GM23338 (cell line): ENCODE measurements at regions not wholly inside any gene's neighbourhood (a gene's known extent, or its start where the extent isn't known, plus 50 kb on each side); places are given as distances from the start of the nearest gene placed in this dataset.

ENCODE experiments used
- ATAC-seq: fragments of 200-7000 bp; cut with Tn5 transposase; 3 replicates; pipeline ENCODE4 v1.9.1; 2020
- DNase-seq: peaks from one replicate; pipeline ENCODE4 v3.0.0-alpha.2; 2015; ENCODE audit warnings: low spot score
- H2AFZ ChIP-seq: fragments of 200-600 bp; sonication (generic); 2 replicates; pipeline ENCODE4 v1.8.0; 2016; ENCODE audit warnings: antibody characterized with exemption, mild to moderate bottlenecking, moderate library complexity
- H3F3A ChIP-seq: fragments of 200-600 bp; sonication (generic); replicated peaks from 2 replicates; pipeline ENCODE4 v1.8.0; 2017; ENCODE audit warnings: antibody characterized with exemption, mixed run types, low read depth
- H3K27ac ChIP-seq: fragments of 200-600 bp; sonication (generic); 2 replicates; pipeline ENCODE4 v1.6.1; 2016; ENCODE audit warnings: low read depth
- H3K27me3 ChIP-seq: fragments of 200-600 bp; sonication (generic); 2 replicates; pipeline ENCODE4 v1.8.0; 2016; ENCODE audit warnings: mild to moderate bottlenecking, mixed run types, moderate library complexity; ENCODE audit not compliant: insufficient read depth
- H3K36me3 ChIP-seq: fragments of 200-600 bp; sonication (generic); 2 replicates; pipeline ENCODE4 v1.8.0; 2016; ENCODE audit warnings: mild to moderate bottlenecking; ENCODE audit not compliant: insufficient read depth
- H3K4me1 ChIP-seq: fragments of 200-600 bp; sonication (generic); 2 replicates; pipeline ENCODE4 v1.8.0; 2016; ENCODE audit warnings: mild to moderate bottlenecking, moderate library complexity; ENCODE audit not compliant: insufficient read depth
- H3K4me2 ChIP-seq: fragments of 200-600 bp; sonication (generic); 2 replicates; pipeline ENCODE4 v1.7.1; 2017; ENCODE audit warnings: mixed run types
- H3K4me3 ChIP-seq: fragments of 200-600 bp; sonication (generic); 2 replicates; pipeline ENCODE4 v1.6.1; 2016; ENCODE audit warnings: mixed run types
- H3K79me2 ChIP-seq: fragments of 200-600 bp; sonication (generic); replicated peaks from 2 replicates; pipeline ENCODE4 v1.8.0; 2017; ENCODE audit warnings: mild to moderate bottlenecking; ENCODE audit not compliant: insufficient read depth
- H3K9me2 ChIP-seq: fragments of 200-600 bp; sonication (generic); 2 replicates; pipeline ENCODE4 v1.8.0; 2017; ENCODE audit not compliant: insufficient read depth
- H4K20me1 ChIP-seq: fragments of 200-600 bp; sonication (generic); replicated peaks from 2 replicates; pipeline ENCODE4 v1.8.0; 2017; ENCODE audit warnings: mild to moderate bottlenecking; ENCODE audit not compliant: insufficient read depth
- H3K27ac Mint-ChIP-seq: 2 replicates; pipeline ENCODE4 v1.8.0; 2020; ENCODE audit warnings: inconsistent platforms, mild to moderate bottlenecking, moderate library complexity, mixed read lengths
- H3K27me3 Mint-ChIP-seq: 3 replicates; pipeline ENCODE4 v1.8.0; 2022; ENCODE audit warnings: low read depth, mild to moderate bottlenecking, moderate library complexity, mixed read lengths, inconsistent platforms; ENCODE audit not compliant: insufficient read depth, poor library complexity
- H3K36me3 Mint-ChIP-seq: 3 replicates; pipeline ENCODE4 v1.8.0; 2021; ENCODE audit warnings: low read depth, mild to moderate bottlenecking, inconsistent platforms, moderate library complexity, mixed read lengths
- H3K4me1 Mint-ChIP-seq: 3 replicates; pipeline ENCODE4 v1.8.0; 2020; ENCODE audit warnings: mild to moderate bottlenecking, inconsistent platforms, mixed read lengths
- H3K4me3 Mint-ChIP-seq: 3 replicates; pipeline ENCODE4 v1.8.0; 2021; ENCODE audit warnings: moderate library complexity, mild to moderate bottlenecking, inconsistent platforms, mixed read lengths
- H3K9me3 Mint-ChIP-seq: 3 replicates; pipeline ENCODE4 v1.8.0; 2020; ENCODE audit warnings: moderate library complexity, mild to moderate bottlenecking, inconsistent platforms, mixed read lengths
- JUNB ChIP-seq: IDR thresholded peaks from one replicate; pipeline ENCODE4 v1.6.1; 2016; ENCODE audit warnings: antibody characterized with exemption; ENCODE audit not compliant: unreplicated experiment
- NANOG ChIP-seq: IDR thresholded peaks from 2 replicates; pipeline ENCODE4 v1.6.1; 2016; ENCODE audit warnings: antibody characterized with exemption, borderline replicate concordance
- POLR2AphosphoS5 ChIP-seq: IDR thresholded peaks from 2 replicates; pipeline ENCODE4 v1.6.1; 2016; ENCODE audit warnings: antibody characterized with exemption, low read depth
- TF ChIP-seq, protein P1 (sequence below): IDR thresholded peaks from one replicate; pipeline ENCODE4 v1.6.1; 2018; ENCODE audit warnings: antibody characterized with exemption; ENCODE audit not compliant: unreplicated experiment
- TF ChIP-seq, protein P2 (sequence below): IDR thresholded peaks from 2 replicates; pipeline ENCODE4 v1.6.1; 2016; ENCODE audit warnings: antibody characterized with exemption
- TF ChIP-seq, protein P3 (sequence below): fragments of 250-450 bp; sonication (Bioruptor Pico); IDR thresholded peaks from 2 replicates; pipeline ENCODE4 v1.5.0; 2020; ENCODE audit warnings: mild to moderate bottlenecking, moderate library complexity

DNA sequence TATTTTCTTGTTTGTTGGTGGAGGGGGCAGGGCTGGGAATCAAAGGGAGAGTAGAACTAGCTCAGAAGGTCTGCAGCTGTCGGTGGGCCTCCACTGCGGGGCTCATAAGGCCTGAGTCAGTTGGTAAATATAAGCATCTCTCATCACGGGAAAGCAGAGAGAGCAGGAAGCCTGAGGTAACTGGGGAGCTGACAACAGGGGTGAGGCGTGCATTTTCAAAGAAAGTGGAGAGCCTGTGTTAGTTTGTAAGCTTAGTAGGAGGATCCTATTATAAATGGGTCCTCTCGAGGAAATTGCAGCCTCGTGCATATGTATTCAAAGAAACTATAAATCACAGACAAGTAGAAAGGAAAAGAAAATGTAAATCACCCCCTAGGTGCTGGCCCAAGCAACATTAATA is 221.0 kb upstream of the CDH13 start:
- Histone ChIP-seq H3K4me2 (no peak overlapping the region), H3K9me2 (no peaks in the 10 kb centered on the region), H4K20me1 (no peaks in the 10 kb centered on the region), H3F3A (no peaks in the 10 kb centered on the region), H3K4me1 (no peaks in the 10 kb centered on the region), H3K4me3 (no peak overlapping the region), H2AFZ (no peak overlapping the region), H3K79me2 (no peaks in the 10 kb centered on the region), H3K36me3 (no peaks in the 10 kb centered on the region), H3K27me3 (no peaks in the 10 kb centered on the region), H3K27ac (no peak overlapping the region)
- peaks cover 4% of the 10 kb centered on the region for H3K27me3 Mint-ChIP-seq
- ATAC-seq: no peak
- DNase-seq: no peak
- no peak overlapping the region for H3K4me3 Mint-ChIP-seq
- no peaks in the 10 kb centered on the region; the same call in 2 of the 3 replicates for H3K9me3 Mint-ChIP-seq
- TF ChIP-seq, protein P1, sequence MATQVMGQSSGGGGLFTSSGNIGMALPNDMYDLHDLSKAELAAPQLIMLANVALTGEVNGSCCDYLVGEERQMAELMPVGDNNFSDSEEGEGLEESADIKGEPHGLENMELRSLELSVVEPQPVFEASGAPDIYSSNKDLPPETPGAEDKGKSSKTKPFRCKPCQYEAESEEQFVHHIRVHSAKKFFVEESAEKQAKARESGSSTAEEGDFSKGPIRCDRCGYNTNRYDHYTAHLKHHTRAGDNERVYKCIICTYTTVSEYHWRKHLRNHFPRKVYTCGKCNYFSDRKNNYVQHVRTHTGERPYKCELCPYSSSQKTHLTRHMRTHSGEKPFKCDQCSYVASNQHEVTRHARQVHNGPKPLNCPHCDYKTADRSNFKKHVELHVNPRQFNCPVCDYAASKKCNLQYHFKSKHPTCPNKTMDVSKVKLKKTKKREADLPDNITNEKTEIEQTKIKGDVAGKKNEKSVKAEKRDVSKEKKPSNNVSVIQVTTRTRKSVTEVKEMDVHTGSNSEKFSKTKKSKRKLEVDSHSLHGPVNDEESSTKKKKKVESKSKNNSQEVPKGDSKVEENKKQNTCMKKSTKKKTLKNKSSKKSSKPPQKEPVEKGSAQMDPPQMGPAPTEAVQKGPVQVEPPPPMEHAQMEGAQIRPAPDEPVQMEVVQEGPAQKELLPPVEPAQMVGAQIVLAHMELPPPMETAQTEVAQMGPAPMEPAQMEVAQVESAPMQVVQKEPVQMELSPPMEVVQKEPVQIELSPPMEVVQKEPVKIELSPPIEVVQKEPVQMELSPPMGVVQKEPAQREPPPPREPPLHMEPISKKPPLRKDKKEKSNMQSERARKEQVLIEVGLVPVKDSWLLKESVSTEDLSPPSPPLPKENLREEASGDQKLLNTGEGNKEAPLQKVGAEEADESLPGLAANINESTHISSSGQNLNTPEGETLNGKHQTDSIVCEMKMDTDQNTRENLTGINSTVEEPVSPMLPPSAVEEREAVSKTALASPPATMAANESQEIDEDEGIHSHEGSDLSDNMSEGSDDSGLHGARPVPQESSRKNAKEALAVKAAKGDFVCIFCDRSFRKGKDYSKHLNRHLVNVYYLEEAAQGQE: no peak
- H3K36me3 Mint-ChIP-seq: no peaks in the 10 kb centered on the region
- H3K27ac Mint-ChIP-seq: no peak overlapping the region
- H3K4me1 Mint-ChIP-seq: peaks cover 7% of the 10 kb centered on the region; the same call in 2 of the 3 replicates

DNA sequence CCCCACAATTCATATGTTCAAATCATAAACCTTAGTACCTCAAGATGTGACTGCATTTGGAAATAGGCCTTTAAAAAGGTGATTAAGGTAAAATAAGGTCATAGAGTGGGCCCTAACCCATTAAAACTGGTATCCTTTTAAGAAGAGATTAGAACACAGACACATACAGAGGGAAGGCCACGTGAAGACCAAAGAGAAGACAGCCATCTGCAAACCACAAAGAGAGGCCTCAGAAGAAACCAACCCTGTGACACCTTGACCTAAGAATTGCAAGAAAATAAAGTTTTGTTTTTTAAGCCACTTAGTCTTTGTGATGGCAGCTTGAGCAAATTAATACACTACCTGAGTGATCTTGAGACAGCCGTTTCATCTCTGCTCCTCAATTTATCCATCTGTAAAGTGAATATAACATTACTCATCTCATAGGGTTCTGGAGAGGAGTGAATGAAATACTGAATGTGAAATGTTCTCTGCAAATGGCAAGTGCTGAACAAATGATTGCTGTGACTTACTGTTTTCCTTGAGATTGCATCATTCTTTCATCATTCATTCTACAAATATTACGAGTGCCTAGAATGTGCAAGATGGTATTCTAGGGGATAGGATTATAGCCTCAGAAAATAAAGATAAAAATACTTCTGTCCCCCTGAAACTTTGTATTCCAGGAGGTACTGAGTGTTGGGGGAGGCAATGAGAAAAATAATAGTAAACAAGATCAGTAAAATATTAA is 222.0 kb upstream of the CDH13 start:
- Mint-ChIP-seq H3K4me1 (peaks cover 7% of the 10 kb centered on the region; the same call in 2 of the 3 replicates), H3K9me3 (no peaks in the 10 kb centered on the region; the same call in 2 of the 3 replicates), H3K27me3 (peaks cover 4% of the 10 kb centered on the region), H3K4me3 (no peak overlapping the region), H3K36me3 (no peaks in the 10 kb centered on the region), H3K27ac (no peak overlapping the region)
- Histone ChIP-seq H3F3A (no peaks in the 10 kb centered on the region), H4K20me1 (no peaks in the 10 kb centered on the region), H2AFZ (no peak overlapping the region), H3K27ac (no peak overlapping the region), H3K4me3 (no peak overlapping the region), H3K79me2 (no peaks in the 10 kb centered on the region), H3K4me1 (no peaks in the 10 kb centered on the region), H3K27me3 (no peaks in the 10 kb centered on the region), H3K36me3 (no peaks in the 10 kb centered on the region), H3K9me2 (no peaks in the 10 kb centered on the region), H3K4me2 (no peak overlapping the region)
- ATAC-seq (no peak), DNase-seq (no peak)
- TF ChIP-seq NANOG: no peak
- TF ChIP-seq, protein P1: no peak
- TF ChIP-seq, protein P2, sequence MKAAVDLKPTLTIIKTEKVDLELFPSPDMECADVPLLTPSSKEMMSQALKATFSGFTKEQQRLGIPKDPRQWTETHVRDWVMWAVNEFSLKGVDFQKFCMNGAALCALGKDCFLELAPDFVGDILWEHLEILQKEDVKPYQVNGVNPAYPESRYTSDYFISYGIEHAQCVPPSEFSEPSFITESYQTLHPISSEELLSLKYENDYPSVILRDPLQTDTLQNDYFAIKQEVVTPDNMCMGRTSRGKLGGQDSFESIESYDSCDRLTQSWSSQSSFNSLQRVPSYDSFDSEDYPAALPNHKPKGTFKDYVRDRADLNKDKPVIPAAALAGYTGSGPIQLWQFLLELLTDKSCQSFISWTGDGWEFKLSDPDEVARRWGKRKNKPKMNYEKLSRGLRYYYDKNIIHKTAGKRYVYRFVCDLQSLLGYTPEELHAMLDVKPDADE: no peak
- TF ChIP-seq, protein P3, sequence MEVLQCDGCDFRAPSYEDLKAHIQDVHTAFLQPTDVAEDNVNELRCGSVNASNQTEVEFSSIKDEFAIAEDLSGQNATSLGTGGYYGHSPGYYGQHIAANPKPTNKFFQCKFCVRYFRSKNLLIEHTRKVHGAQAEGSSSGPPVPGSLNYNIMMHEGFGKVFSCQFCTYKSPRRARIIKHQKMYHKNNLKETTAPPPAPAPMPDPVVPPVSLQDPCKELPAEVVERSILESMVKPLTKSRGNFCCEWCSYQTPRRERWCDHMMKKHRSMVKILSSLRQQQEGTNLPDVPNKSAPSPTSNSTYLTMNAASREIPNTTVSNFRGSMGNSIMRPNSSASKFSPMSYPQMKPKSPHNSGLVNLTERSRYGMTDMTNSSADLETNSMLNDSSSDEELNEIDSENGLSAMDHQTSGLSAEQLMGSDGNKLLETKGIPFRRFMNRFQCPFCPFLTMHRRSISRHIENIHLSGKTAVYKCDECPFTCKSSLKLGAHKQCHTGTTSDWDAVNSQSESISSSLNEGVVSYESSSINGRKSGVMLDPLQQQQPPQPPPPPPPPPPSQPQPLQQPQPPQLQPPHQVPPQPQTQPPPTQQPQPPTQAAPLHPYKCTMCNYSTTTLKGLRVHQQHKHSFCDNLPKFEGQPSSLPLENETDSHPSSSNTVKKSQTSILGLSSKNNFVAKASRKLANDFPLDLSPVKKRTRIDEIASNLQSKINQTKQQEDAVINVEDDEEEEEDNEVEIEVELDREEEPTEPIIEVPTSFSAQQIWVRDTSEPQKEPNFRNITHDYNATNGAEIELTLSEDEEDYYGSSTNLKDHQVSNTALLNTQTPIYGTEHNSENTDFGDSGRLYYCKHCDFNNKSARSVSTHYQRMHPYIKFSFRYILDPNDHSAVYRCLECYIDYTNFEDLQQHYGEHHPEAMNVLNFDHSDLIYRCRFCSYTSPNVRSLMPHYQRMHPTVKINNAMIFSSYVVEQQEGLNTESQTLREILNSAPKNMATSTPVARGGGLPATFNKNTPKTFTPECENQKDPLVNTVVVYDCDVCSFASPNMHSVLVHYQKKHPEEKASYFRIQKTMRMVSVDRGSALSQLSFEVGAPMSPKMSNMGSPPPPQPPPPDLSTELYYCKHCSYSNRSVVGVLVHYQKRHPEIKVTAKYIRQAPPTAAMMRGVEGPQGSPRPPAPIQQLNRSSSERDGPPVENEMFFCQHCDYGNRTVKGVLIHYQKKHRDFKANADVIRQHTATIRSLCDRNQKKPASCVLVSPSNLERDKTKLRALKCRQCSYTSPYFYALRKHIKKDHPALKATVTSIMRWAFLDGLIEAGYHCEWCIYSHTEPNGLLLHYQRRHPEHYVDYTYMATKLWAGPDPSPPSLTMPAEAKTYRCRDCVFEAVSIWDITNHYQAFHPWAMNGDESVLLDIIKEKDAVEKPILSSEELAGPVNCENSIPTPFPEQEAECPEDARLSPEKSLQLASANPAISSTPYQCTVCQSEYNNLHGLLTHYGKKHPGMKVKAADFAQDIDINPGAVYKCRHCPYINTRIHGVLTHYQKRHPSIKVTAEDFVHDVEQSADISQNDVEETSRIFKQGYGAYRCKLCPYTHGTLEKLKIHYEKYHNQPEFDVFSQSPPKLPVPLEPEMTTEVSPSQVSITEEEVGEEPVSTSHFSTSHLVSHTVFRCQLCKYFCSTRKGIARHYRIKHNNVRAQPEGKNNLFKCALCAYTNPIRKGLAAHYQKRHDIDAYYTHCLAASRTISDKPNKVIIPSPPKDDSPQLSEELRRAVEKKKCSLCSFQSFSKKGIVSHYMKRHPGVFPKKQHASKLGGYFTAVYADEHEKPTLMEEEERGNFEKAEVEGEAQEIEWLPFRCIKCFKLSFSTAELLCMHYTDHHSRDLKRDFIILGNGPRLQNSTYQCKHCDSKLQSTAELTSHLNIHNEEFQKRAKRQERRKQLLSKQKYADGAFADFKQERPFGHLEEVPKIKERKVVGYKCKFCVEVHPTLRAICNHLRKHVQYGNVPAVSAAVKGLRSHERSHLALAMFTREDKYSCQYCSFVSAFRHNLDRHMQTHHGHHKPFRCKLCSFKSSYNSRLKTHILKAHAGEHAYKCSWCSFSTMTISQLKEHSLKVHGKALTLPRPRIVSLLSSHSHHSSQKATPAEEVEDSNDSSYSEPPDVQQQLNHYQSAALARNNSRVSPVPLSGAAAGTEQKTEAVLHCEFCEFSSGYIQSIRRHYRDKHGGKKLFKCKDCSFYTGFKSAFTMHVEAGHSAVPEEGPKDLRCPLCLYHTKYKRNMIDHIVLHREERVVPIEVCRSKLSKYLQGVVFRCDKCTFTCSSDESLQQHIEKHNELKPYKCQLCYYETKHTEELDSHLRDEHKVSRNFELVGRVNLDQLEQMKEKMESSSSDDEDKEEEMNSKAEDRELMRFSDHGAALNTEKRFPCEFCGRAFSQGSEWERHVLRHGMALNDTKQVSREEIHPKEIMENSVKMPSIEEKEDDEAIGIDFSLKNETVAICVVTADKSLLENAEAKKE (CRISPR knock-in tag): no peak
- TF ChIP-seq JUNB: no peak
- TF ChIP-seq POLR2AphosphoS5: no peak
